ENCODE measurements at regions not wholly inside any gene's neighbourhood (a gene's known extent, or its start where the extent isn't known, plus 50 kb on each side); places are given as distances from the start of the nearest gene placed in this dataset.

DNA sequence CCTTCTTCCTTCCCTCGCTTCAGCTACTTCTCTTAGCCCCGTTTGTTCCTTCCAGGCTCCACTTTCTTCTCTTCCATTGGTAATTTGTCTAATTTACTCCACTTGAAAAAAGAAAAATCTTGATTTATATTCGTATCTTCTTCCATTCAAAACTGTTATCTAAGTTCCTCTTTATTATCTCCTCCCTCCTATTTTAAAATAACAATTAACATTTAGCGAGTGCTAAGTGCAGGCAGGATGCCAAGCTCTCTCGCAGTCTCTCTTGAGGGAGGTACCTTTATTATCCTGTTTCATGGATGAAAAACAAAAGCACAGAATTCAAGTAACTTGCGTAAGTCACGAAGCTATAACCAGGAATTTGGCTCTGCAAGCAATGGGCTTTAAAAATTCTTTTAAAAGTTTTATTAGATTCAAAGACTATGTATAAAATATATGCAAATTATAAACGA lies 418.9 kb upstream of the NAALADL2 start:
- intact Hi-C loops (cut with DNase I) = no loop called here
- TF ChIP-seq, protein P1, sequence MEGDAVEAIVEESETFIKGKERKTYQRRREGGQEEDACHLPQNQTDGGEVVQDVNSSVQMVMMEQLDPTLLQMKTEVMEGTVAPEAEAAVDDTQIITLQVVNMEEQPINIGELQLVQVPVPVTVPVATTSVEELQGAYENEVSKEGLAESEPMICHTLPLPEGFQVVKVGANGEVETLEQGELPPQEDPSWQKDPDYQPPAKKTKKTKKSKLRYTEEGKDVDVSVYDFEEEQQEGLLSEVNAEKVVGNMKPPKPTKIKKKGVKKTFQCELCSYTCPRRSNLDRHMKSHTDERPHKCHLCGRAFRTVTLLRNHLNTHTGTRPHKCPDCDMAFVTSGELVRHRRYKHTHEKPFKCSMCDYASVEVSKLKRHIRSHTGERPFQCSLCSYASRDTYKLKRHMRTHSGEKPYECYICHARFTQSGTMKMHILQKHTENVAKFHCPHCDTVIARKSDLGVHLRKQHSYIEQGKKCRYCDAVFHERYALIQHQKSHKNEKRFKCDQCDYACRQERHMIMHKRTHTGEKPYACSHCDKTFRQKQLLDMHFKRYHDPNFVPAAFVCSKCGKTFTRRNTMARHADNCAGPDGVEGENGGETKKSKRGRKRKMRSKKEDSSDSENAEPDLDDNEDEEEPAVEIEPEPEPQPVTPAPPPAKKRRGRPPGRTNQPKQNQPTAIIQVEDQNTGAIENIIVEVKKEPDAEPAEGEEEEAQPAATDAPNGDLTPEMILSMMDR (IDR thresholded peaks at IDR 0.05) = no peak
- Histone ChIP-seq H3K4me1 (peaks cover 14% of the 10 kb centered on the region), H3K9me3 (no peaks in the 10 kb centered on the region), H3K27me3 (ENCODE audit: low read depth) (no peaks in the 10 kb centered on the region), H3K27ac (peak overlapping the region; percentile 94), H3K4me3 (peak overlapping the region; percentile 71), H3K36me3 (no peaks in the 10 kb centered on the region)
- DNase-seq (peak; percentile 43), ATAC-seq (no peak)

DNA sequence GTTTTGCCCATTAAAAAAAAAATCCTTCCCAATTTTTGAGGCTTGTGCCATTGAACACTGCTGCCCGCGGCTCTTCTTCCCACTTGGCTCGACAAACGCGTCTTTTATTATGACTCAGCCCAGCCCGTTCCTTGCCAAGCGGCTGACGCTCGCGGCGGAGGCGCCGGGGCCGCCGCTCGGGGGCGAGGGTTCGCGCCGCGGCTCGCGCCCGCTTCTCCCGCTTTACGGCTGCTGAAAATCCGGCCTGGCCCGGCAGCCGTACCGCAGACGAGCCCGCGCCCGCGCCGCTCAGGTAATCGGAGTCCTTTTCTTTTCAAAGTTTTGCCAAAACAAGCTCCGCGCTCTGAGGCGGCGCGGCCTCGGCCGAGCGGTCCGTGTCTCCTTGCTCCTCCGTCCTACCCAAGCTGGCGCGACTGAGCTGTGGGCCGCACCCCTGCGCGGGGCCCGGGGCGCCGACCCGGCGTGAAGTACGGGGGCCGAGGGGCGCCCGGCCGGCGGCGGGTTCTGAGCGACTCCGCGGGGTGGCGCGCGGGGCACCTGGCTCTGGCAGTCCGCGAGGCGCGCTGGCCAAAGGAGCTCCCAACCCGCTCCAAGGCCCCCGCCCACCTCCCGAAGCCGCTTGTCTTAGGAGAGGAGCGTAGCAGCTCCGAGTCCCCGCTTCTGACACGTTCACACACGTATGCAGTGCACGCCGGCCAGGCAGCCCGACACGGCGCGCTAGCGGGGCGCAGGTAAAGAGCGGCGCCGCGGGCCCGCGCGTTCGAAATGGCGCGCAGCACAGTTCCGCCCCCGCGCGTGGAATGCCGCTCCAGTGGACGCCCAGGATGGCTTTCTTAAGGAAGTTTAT lies 418.2 kb upstream of the NAALADL2 start:
- Histone ChIP-seq H3K27me3 (ENCODE audit: low read depth) (no peaks in the 10 kb centered on the region), H3K36me3 (no peaks in the 10 kb centered on the region), H3K4me1 (peaks cover 14% of the 10 kb centered on the region), H3K27ac (peak overlapping the region; percentile 94), H3K9me3 (no peaks in the 10 kb centered on the region), H3K4me3 (peak overlapping the region; percentile 71)
- peak; percentile 90 for DNase-seq
- intact Hi-C loops (cut with DNase I) = no loop called here
- TF ChIP-seq, protein P1 (IDR thresholded peaks at IDR 0.05) = no peak
- peak; percentile 91 to 95 for ATAC-seq

DNA sequence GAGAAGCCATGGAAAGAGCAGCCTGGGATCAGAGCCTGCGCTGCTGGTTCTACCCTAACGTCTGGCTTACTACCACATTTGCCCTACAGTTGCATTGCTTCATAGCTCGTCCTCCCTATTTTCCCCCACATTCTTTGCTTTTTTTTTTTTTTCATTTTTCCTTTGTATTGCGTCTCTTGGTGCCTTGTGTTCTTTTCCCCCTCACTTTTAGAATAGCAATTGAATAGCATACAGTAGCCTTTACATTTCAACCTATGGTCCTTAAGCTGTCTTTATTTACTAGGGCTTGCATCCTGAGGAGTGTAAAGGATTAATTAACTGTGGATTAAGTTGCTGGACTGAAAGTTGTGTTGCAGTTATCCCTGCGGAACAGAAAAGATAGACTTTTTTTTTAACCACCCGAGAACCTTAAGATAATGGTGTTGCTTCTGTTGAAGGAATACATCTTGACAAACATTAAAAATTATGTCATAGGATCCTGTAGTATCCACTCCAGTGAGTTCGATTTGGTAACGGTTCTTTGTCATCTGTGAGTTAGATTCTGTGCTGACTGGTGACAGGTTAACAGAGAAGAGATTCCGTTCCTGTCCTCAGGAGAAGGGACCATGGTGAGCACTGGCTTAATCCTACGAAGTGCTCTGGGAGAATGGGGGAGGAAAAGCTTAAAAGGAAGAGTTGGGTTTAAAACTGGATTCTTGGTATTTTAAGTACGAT lies 417.4 kb upstream of the NAALADL2 start:
- Histone ChIP-seq H3K4me3 (peak overlapping the region; percentile 71), H3K36me3 (no peaks in the 10 kb centered on the region), H3K4me1 (peaks cover 14% of the 10 kb centered on the region), H3K9me3 (no peaks in the 10 kb centered on the region), H3K27me3 (ENCODE audit: low read depth) (no peaks in the 10 kb centered on the region), H3K27ac (peak overlapping the region; percentile 94)
- TF ChIP-seq, protein P1 (IDR thresholded peaks at IDR 0.05) = no peak
- DNase-seq = no peak
- intact Hi-C loops (cut with DNase I) = no loop called here
- no peak for ATAC-seq

DNA sequence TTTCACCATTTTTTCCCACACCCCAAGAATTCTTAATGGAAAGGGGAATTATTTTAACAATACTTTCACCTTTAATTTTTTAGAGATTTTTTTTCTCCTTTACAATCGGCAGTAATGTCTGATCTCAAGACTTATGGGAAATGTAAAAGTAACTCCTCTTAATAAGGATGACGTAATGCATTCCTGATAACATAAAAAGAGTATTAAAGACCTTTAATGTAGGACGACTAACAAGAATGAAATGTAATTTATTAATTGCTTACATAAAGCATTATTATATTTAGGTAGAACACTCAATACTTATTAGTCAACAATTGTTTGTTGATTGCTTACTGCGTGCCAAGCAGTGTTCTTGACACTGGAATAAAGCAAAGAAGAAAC lies 416.8 kb upstream of the NAALADL2 start:
- intact Hi-C loops (cut with DNase I) = no loop called here
- H3K27ac ChIP-seq = no peak overlapping the region
- no peaks in the 10 kb centered on the region for H3K27me3 ChIP-seq (ENCODE audit: low read depth)
- H3K9me3 ChIP-seq = no peaks in the 10 kb centered on the region
- no peaks in the 10 kb centered on the region for H3K36me3 ChIP-seq
- ATAC-seq (no peak), DNase-seq (no peak)
- TF ChIP-seq, protein P1 (IDR thresholded peaks at IDR 0.05) = no peak
- peak overlapping the region; percentile 71 for H3K4me3 ChIP-seq
- H3K4me1 ChIP-seq = peaks cover 14% of the 10 kb centered on the region

DNA sequence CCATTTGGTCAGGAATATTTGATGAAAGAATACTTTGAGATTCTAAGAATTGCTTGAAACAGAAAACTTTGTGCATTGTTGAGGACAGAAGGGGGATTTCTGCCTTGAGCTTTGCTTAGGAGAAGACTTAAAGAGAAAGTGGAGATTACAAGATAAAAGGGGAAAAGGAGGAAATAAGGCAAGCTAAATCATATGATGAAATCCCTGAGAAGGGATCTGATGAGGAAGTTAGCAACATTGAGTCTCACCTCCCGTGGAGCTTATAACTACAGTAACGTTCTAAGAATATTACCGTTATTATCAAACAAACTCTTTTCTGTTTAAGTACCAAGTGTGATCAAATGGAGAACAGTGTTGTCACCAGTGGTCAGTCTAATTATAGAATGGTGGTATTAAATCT lies 414.7 kb upstream of the NAALADL2 start:
- ATAC-seq = no peak
- Histone ChIP-seq H3K27ac (no peak overlapping the region), H3K4me1 (peaks cover 10% of the 10 kb centered on the region), H3K9me3 (no peaks in the 10 kb centered on the region), H3K36me3 (no peaks in the 10 kb centered on the region), H3K27me3 (ENCODE audit: low read depth) (no peaks in the 10 kb centered on the region), H3K4me3 (no peak overlapping the region)
- TF ChIP-seq, protein P1 (IDR thresholded peaks at IDR 0.05) = no peak
- intact Hi-C loops (cut with DNase I) = no loop called here
- no peak for DNase-seq

Measured in lower lobe of right lung (tissue), 2 donors.